ENCODE measurements at regions not wholly inside any gene's neighbourhood (a gene's known extent, or its start where the extent isn't known, plus 50 kb on each side); places are given as distances from the start of the nearest gene placed in this dataset.

GRCh38 chr13:40492511-40492910 is 173.9 kb downstream of the FOXO1 start:
- DNase-seq = no peak

GRCh38 chr13:40494513-40494912 is 171.9 kb downstream of the FOXO1 start:
- no peak for DNase-seq

GRCh38 chr13:40494946-40495620 is 171.4 kb downstream of the FOXO1 start:
- no peak for DNase-seq

GRCh38 chr13:40495621-40496001 is 170.8 kb downstream of the FOXO1 start:
- DNase-seq = no peak

GRCh38 chr13:40496035-40496810 is 170.2 kb downstream of the FOXO1 start:
- DNase-seq = no peak

GRCh38 chr13:40498461-40498860 is 168.0 kb downstream of the FOXO1 start:
- DNase-seq = no peak

- peak in 1 of 2 donors; percentile 4 for DNase-seq
Observed at GRCh38 chr13:40502236-40502635, 164.2 kb downstream of the FOXO1 start.

GRCh38 chr13:40503011-40503410 is 163.4 kb downstream of the FOXO1 start:
- no peak for DNase-seq

- no peak for DNase-seq
Observed at GRCh38 chr13:40503966-40504591, 162.4 kb downstream of the FOXO1 start.

- DNase-seq = no peak
Observed at GRCh38 chr13:40504641-40505040, 161.8 kb downstream of the FOXO1 start.

GRCh38 chr13:40505196-40505595 is 161.2 kb downstream of the FOXO1 start:
- no peak for DNase-seq
